ENCODE measurements at regions not wholly inside any gene's neighbourhood (a gene's known extent, or its start where the extent isn't known, plus 50 kb on each side); places are given as distances from the start of the nearest gene placed in this dataset.

GRCh38 chr13:106098778-106099177, 436.7 kb downstream of the EFNB2 start:
- H2BK15ac ChIP-seq (ENCODE audit: low read depth, low read length): peak overlapping the region; percentile 60; the same call in 1 of the 3 replicates
- peak overlapping the region; percentile 48; the same call in 1 of the 2 replicates for H2AK5ac ChIP-seq (ENCODE audit: low read depth, low read length)
- intact Hi-C loops (cut with micrococcal nuclease) (no loop called here), in situ Hi-C loops (cut with MboI; ENCODE audit: low sequenced_read_pairs) (loop anchor here (25.0 kb wide), 1 partner anchor 414 kb away; no protein-coding TSS in a partner anchor), dilution Hi-C loops (cut with HindIII; ENCODE audit: low sequenced_read_pairs, unreplicated experiment) (no loop called here)
- no peaks in the 10 kb centered on the region for H3K36me3 ChIP-seq (ENCODE audit: control insufficient read depth, insufficient read depth, low read length)
- H3K23ac ChIP-seq (ENCODE audit: low read depth, low read length): no peak overlapping the region
- no peak overlapping the region for H3K4me2 ChIP-seq (ENCODE audit: low read depth, low read length)
- H3K9me3 ChIP-seq (ENCODE audit: control insufficient read depth, insufficient read depth, low read length): no peaks in the 10 kb centered on the region
- H2AFZ ChIP-seq (replicated peaks; ENCODE audit: low read length, poor library complexity): no peak overlapping the region
- no peak overlapping the region for H2BK5ac ChIP-seq (ENCODE audit: low read depth, low read length, poor library complexity, severe bottlenecking)
- DNase-seq (no peak), ATAC-seq (ENCODE audit: low read depth) (no peak)
- H3K27ac ChIP-seq (ENCODE audit: insufficient read depth, low read length): no peak overlapping the region
- H3K14ac ChIP-seq (replicated peaks; ENCODE audit: low read depth, low read length): no peak overlapping the region
- H3K9ac ChIP-seq (ENCODE audit: low read depth, low read length): no peak overlapping the region
- H4K91ac ChIP-seq (ENCODE audit: insufficient read depth, low read depth, low read length): no peak overlapping the region; the same call in 1 of the 2 replicates
- no peak overlapping the region; the same call in 1 of the 2 replicates for H3K4ac ChIP-seq (ENCODE audit: low read depth, low read length)
- H3K56ac ChIP-seq (ENCODE audit: extremely low read depth, insufficient read depth, low read length): no peak overlapping the region
- H2AK9ac ChIP-seq (replicated peaks; ENCODE audit: low read depth, low read length, poor library complexity): no peak overlapping the region
- no peak overlapping the region for H2BK120ac ChIP-seq (ENCODE audit: low read depth, low read length)
- H4K8ac ChIP-seq (ENCODE audit: low read depth in 2 of 2, low read length in 2 of 2): no peak overlapping the region
- ChIA-PET CTCF (interaction anchor here (0.5 kb wide), 1 partner anchor 404 kb away, joined by 3 read pairs; no protein-coding TSS in a partner anchor), POLR2A (ENCODE audit: unreplicated experiment) (no interaction called here)
- no peak for TF ChIP-seq ELK1 (IDR thresholded peaks at IDR 0.05; ENCODE audit: borderline replicate concordance, low read depth, low read length)
- TF ChIP-seq, protein P1, sequence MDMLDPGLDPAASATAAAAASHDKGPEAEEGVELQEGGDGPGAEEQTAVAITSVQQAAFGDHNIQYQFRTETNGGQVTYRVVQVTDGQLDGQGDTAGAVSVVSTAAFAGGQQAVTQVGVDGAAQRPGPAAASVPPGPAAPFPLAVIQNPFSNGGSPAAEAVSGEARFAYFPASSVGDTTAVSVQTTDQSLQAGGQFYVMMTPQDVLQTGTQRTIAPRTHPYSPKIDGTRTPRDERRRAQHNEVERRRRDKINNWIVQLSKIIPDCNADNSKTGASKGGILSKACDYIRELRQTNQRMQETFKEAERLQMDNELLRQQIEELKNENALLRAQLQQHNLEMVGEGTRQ (IDR thresholded peaks at IDR 0.05; ENCODE audit: low read depth, low read length): no peak
- BruUV-seq (replicated peaks): no TSS peak
- H3K79me1 ChIP-seq (ENCODE audit: low read depth in 1 of 2, low read length in 2 of 2): no peaks in the 10 kb centered on the region
- H2BK20ac ChIP-seq (ENCODE audit: low read depth, low read length): no peak overlapping the region
- H3K27me3 ChIP-seq (ENCODE audit: control insufficient read depth, insufficient read depth, low read length): no peaks in the 10 kb centered on the region
- H3K9me1 ChIP-seq (ENCODE audit: insufficient read depth, low read length): peaks cover 3% of the 10 kb centered on the region
- no peak overlapping the region for H3K18ac ChIP-seq (ENCODE audit: low read depth, low read length)
- no peak overlapping the region for H4K5ac ChIP-seq (ENCODE audit: low read depth, low read length)
- no peaks in the 10 kb centered on the region for H4K20me1 ChIP-seq (ENCODE audit: insufficient read depth, low read length)
- H3K4me3 ChIP-seq (ENCODE audit: insufficient read depth, low read depth, low read length): no peak overlapping the region
- 100% methylated on average over 1 of the region's 3 CpGs; no CpG with 5 or more reads in 1 of the 2 experiments for WGBS, 2 experiments (ENCODE audit: extremely low coverage in 2 of 2, insufficient read length in 1 of 2)
- peaks cover 4% of the 10 kb centered on the region for H3K4me1 ChIP-seq (ENCODE audit: control insufficient read depth, insufficient read depth, low read length)

Data from IMR-90 (cell line).